ENCODE measurements at regions not wholly inside any gene's neighbourhood (a gene's known extent, or its start where the extent isn't known, plus 50 kb on each side); places are given as distances from the start of the nearest gene placed in this dataset.

DNA sequence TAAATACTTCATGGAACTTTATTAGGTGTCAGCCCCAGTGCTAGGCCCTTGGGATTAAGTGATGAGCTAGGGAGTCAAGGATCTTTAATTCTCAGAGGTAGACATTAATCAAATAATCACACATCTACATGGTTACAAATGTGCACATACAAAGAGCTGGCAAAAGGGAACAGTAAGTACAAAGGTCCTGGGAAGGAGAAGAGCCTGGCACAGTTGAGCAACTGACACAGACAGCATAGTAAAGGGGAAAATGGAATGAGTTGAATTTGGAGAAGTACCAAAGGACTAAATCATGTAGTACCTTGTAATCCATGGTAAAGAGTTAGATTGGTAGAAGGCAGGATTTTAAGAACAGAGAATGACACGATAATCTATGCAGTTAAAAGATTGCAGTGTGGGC lies 116.3 kb downstream of the APIP start:
- TF ChIP-seq, protein P1, sequence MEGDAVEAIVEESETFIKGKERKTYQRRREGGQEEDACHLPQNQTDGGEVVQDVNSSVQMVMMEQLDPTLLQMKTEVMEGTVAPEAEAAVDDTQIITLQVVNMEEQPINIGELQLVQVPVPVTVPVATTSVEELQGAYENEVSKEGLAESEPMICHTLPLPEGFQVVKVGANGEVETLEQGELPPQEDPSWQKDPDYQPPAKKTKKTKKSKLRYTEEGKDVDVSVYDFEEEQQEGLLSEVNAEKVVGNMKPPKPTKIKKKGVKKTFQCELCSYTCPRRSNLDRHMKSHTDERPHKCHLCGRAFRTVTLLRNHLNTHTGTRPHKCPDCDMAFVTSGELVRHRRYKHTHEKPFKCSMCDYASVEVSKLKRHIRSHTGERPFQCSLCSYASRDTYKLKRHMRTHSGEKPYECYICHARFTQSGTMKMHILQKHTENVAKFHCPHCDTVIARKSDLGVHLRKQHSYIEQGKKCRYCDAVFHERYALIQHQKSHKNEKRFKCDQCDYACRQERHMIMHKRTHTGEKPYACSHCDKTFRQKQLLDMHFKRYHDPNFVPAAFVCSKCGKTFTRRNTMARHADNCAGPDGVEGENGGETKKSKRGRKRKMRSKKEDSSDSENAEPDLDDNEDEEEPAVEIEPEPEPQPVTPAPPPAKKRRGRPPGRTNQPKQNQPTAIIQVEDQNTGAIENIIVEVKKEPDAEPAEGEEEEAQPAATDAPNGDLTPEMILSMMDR (conservative IDR thresholded peaks at IDR 0.05 in 1 of 2, IDR thresholded peaks at IDR 0.05 in 1 of 2; ENCODE audit: extremely low read depth in 1 of 2, insufficient read depth in 1 of 2, low read depth in 1 of 2, low read length in 2 of 2): no peak
- no peak for TF ChIP-seq EZH2 (IDR thresholded peaks at IDR 0.05; ENCODE audit: borderline replicate concordance, low read length)
